GM18868 (cell line): ENCODE measurements at regions not wholly inside any gene's neighbourhood (a gene's known extent, or its start where the extent isn't known, plus 50 kb on each side); places are given as distances from the start of the nearest gene placed in this dataset.
"Not testable (repeated sequence)": the region's sequence is repeated elsewhere in the genome, so short reads cannot be mapped to it uniquely, and the experiment has no call there.

Source experiments
- ATAC-seq: cut with Tn5 transposase; IDR thresholded peaks from one replicate; pipeline ENCODE4 v1.9.1; 2021; ENCODE audit warnings: mild to moderate bottlenecking, moderate library complexity; ENCODE audit not compliant: unreplicated experiment

DNA sequence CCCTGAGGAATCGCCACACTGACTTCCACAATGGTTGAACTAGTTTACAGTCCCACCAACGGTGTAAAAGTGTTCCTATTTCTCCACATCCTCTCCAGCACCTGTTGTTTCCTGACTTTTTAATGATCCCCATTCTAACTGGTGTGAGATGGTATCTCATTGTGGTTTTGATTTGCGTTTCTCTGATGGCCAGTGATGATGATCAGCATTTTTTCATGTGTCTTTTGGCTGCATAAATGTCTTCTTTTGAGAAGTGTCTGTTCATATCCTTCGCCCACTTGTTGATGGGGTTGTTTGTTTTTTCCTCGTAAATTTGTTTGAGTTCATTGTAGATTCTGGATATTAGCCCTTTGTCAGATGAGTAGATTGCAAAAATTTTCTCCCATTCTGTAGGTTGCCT is 223.5 kb downstream of the MAF start:
- ATAC-seq, result not testable (repeated sequence)

GRCh38 chr16:79375351-79375750 is 225.2 kb downstream of the MAF start:
- ATAC-seq, result no peak

- ATAC-seq, result no peak
These were observed 227.9 kb downstream of the MAF start for GRCh38 chr16:79372503-79373184.

DNA sequence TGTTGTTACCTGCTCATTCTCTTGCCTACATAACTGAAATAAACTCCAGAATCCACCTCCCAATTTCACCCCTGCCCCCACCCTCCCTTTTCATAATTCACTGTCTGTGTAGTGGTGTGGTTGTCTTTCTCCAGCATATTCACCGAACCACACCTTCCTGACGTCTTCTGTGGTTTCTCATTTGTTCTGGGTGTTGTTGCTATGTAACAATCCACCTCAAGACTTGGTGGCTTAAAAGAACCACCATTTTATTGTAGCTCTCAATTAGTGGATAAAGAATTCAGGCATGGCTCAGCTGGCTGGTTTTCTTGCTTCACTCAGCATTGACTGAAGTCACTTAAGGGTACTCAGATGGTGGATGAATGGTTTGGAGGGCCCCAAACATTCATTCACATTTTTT is 229.8 kb downstream of the MAF start:
- ATAC-seq, result no peak

- ATAC-seq, result no peak
These were observed 230.7 kb downstream of the MAF start for GRCh38 chr16:79369796-79370195.

GRCh38 chr16:79367822-79368221 is 232.7 kb downstream of the MAF start:
- no peak for ATAC-seq

DNA sequence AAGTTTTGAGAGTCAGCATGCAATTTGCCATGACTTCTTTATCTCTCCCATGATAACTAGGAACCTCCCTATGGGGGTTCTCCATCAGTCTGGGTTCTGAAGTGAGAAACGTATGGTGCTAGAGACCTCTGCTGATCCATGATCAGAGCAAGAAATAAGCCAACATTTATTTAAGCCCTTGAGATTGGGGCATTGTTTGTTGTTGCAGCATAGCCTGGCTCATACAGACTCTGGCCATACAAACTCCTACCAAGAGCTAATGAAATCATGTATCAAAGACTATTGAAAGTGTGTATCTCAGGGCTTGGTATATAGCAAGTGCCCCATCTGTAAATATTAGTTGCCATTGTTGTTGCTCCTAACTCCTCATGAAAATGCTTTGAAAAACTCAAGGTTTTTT is 233.9 kb downstream of the MAF start:
- no peak for ATAC-seq

DNA sequence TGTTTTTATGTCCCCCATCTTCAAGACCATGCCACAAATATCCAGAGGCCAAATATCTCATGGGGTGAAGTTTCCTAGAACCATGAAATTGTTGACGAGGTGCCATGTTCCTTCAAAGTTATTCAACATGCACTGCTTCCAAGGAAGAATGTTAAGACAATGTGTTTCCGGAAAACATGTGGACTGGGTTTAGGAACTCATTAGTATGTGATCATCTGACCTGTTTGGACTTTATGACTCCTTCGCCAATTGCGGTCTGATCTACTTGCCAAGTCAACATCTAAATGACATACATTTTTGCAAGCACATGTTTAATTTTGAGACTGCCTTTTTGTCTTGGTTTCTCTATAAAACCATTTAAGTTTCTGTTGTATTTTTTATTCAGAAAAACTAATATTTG is 234.8 kb downstream of the MAF start:
- no peak for ATAC-seq

DNA sequence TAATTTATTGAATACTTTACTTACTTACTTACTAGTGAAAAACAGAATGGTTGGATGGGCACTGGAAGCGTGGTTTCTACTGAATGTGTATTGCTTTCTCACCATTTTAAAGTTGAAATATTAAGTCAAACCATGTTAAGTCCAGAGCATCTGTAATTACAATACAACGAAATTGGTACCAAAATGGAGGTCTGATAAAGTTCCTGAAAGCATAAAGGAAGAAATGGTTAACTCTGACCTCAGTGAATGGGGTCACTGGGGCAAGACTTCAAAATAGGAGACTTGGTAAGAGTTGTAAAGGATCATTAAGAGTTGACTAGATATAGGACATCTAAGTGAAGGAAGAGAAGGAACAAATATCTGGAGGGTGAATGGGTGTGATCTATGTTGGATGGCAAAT is 237.1 kb downstream of the MAF start:
- no peak for ATAC-seq

- no peak for ATAC-seq
These were observed 237.5 kb downstream of the MAF start for GRCh38 chr16:79363035-79363434.

DNA sequence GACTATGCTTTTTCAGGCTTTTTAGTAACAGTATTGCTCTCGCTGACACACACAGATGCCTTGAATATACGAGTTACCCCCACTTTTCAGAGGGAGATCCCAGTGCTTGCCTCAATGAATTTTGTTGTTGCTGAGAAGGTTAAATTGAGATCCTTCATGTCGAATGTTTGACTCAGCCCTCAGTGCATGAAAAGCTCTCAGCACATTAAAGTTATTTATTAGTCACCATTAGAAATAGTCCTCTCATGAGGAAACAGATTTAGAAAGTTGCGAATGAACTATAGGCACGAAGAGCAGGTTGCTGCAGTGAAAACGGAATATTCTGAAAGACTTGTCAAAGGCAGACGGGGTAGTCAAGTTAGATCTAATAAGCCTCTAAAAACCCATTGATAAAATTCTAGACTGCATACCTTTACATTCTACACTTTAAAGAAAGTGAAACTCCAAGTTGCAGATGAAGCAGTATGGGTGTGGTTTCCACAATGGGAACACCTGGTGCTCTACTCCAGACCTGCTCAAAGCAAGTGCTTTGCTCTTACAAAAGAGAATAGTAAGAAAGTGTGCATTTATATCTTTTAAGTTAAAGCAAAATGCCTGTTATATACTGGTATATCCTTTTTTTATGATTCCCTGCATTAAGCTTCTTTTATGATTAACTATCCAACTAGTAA is 238.1 kb downstream of the MAF start:
- ATAC-seq, result no peak

DNA sequence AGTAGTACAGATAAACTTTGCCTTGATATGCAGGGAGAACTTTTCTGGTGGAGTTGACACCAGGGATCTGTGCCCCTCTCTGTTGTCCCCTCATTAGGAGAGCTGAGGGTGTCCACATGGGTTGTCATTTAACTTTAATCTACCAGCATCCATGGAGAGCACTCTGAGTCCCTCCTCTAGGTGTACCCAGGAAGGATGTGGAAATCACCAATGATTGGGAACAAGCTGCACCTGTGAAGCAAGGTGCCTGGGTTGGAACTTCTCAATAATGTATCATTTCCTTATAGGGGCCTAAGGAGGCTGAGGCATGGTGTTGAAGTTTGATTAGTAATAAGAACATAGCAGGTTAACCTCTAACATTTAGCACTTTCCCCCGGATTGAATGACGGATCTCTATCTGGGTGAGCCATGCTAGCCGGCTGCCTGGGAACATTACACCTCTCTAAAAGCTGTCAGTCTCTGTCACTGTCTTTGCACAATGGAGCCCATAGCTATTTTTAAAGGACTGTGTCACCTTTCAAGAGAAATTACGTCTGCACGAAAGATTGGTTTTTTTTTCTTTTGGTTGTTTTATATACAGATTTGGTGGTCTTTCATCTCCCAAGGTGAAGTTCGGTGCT is 239.3 kb downstream of the MAF start:
- no peak for ATAC-seq

- ATAC-seq, result no peak
These were observed 240.3 kb downstream of the MAF start for GRCh38 chr16:79360267-79360666.

GRCh38 chr16:79359082-79359481 is 241.5 kb downstream of the MAF start:
- no peak for ATAC-seq

DNA sequence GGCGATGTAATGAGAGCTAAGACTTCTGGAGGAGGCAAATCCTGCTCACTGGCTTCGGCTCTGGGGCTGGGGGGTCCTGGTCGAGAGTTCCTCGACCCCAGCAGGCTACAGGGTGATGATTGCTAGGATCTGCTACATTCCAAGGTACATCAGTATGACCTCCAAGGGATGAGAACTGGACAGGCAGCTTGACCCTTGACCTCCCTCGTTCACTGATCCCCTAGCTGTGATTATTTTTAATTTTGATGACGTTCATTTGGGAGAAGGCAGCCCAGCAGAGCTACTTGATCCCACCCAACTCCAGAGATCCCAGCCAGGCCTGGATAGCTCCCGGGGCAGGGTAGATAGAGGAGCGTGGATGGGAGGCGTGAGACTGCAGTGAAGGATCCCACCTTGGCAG is 242.3 kb downstream of the MAF start:
- no peak for ATAC-seq

DNA sequence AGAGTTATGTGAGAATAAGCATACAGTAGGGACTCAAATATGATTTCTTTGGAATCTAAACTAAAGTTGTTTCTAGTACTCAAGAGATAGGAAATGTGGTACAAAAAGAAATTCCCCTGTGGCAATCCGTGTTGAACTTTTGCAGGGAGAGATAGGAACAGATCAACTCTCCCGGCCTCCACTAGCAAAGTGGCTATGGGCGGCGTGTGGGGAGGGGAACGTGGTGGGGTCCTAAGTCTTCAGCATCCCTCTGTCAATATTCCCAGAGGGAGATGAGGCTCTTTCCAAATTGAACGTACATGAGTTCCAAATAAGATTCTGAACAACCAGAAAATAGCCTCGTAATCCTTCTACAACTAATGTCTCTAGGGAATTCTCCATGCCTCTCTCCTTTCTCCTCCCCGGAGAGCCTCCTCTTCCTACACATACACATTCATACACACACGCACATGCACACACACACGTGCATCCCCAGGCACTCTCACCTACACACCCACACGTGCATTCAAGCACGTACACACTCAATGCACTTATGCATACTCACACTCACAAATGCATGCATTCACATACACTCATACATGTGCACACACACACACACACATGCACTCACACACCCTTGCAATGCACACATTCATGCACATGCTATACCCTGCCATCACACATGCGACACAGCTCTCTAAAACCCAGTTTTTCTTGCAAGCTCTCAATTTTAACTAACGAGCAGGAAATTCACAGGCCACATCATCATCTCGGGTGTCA is 244.8 kb downstream of the MAF start:
- ATAC-seq, result no peak

- no peak for ATAC-seq
These were observed 248.6 kb downstream of the MAF start for GRCh38 chr16:79351927-79352326.

DNA sequence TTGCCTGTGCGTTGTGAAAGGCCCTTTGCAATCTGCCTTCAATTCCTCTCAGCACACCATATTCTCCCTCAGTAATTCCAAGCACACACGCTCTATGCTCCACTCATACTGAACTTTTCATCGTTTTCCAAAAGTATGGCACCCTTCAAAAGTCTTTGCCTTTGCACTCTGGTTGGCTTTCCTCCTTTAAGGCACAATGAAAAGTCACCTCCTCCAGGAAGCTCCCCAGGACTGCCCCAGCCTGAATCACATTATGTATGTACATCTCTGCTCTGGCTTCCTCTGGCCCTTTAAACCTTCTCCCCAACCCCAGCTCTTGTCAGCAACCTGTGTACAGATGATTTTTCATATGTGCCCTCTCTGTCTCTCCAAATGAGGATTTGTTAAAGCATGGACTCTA is 250.7 kb downstream of the MAF start:
- no peak for ATAC-seq

DNA sequence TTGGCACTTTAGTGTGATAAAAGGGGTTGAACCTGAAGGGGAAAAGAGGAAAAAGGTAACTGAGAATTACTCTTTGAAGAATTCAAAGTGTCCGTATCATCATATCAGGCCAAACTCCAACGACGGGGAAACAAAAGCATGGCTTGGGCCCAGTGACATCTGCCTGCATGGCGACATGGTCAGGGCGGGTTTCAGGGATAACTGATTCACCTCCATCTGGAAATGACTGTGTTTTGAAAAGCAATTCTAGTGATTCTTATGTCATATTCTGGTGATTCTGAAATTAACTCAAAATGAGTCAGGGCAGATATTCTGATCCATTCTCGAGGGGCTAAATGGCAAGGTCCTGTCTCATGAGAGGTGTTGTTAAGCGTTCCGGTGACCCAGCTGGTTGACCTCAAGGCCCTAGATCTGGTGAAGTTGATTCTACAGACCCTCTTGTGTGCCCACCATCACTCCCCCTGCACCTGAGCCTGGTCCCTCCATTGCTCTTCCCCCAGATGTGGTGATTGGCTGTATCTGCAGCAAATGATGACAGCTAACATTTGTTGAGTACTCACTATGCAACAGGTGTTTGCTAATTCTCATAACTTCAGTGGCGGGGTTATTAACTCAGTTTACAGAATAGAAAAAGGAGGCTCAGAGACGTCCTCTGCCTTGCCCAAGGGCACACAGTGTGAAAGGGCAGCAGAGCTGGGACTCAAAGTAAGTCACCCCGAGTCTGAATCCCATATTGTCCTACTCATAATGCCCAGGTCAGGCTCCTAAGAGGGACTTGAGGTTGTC is 251.8 kb downstream of the MAF start:
- ATAC-seq, result no peak

- no peak for ATAC-seq
These were observed 253.3 kb downstream of the MAF start for GRCh38 chr16:79347277-79347676.

DNA sequence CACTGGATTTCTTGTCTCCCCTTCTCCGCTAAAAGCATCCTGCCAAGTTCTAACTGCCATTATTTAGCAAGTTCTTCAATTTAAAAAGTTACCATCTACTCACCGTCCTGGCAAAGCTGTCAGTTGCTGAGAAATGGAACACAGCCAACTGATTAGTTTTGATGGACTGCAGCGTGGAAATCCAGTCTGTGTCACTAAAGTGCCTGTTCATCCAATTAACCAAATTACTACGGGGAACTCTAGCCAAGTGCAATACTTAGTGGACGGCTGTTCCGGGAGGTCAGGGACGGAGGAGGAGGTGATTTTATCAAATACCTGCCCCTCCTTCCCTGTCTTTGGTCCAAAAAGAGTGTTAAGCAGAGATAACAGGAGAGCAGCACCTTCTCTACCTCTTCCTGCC is 260.7 kb downstream of the MAF start:
- no peak for ATAC-seq
